Calu3 (cell line): ENCODE measurements at regions not wholly inside any gene's neighbourhood (a gene's known extent, or its start where the extent isn't known, plus 50 kb on each side); places are given as distances from the start of the nearest gene placed in this dataset.

ENCODE experiments used
- BruUV-seq: library from RNA; stranded (reverse); fragments of 400-500 nt; replicated peaks from 2 replicates; lab custom pipeline; 2021; lab: Mats Ljungman, UMichigan
- CTCF ChIA-PET: fragments of 300-600 bp; sonication (Branson Sonifier 250); formaldehyde crosslinking; loops from one replicate; lab custom pipeline; 2022; ENCODE audit warnings: antibody characterized with exemption; lab: Charles Lee
- DNase-seq: peaks from one replicate; pipeline ENCODE4 v3.0.0; 2022
- H3K27ac Mint-ChIP-seq: one replicate; pipeline ENCODE4 v1.8.0; 2022; ENCODE audit warnings: mixed read lengths; ENCODE audit not compliant: unreplicated experiment
- H3K27me3 Mint-ChIP-seq: one replicate; pipeline ENCODE4 v1.8.0; 2022; ENCODE audit warnings: mixed read lengths; ENCODE audit not compliant: unreplicated experiment
- H3K36me3 Mint-ChIP-seq: one replicate; pipeline ENCODE4 v1.8.0; 2022; ENCODE audit warnings: mild to moderate bottlenecking, moderate library complexity, mixed read lengths; ENCODE audit not compliant: insufficient read depth, unreplicated experiment
- H3K4me1 Mint-ChIP-seq: one replicate; pipeline ENCODE4 v1.8.0; 2022; ENCODE audit warnings: mild to moderate bottlenecking, low read depth, mixed read lengths; ENCODE audit not compliant: unreplicated experiment
- H3K4me3 Mint-ChIP-seq: one replicate; pipeline ENCODE4 v1.8.0; 2022; ENCODE audit warnings: mild to moderate bottlenecking, low read depth, moderate library complexity, mixed read lengths; ENCODE audit not compliant: unreplicated experiment
- H3K9me3 Mint-ChIP-seq: one replicate; pipeline ENCODE4 v1.8.0; 2022; ENCODE audit warnings: low read depth, mixed read lengths; ENCODE audit not compliant: unreplicated experiment
- intact Hi-C: fragments of 100-400 bp; cut with micrococcal nuclease; formaldehyde crosslinking; loops from one replicate; pipeline ENCODE4 v1.10.0; 2022; ENCODE audit not compliant: unreplicated experiment
- TF ChIP-seq, protein P1 (sequence below): fragments of 200-600 bp; IDR thresholded peaks from one replicate; pipeline ENCODE4 v1.8.0; 2022; ENCODE audit warnings: antibody characterized with exemption; ENCODE audit not compliant: unreplicated experiment

DNA sequence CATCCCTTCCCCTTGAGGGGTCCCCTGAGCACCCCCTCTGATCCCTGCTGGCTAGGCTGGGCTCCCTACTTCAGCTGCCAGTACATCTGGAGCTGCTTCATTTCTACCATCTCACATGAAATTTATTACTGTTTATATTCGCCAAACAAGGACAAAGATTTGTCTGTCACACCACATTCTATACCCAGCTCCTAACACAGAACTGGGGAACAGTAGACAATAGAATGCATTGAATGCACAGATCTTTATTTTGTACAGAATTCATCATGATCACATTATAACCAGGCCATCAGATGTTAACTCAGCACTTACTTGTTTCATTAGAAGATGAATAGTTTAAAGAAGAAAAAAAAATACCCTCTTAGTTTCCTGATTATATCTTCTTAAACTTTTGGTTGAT lies 159.4 kb downstream of the KLF5 start:
- TF ChIP-seq, protein P1, sequence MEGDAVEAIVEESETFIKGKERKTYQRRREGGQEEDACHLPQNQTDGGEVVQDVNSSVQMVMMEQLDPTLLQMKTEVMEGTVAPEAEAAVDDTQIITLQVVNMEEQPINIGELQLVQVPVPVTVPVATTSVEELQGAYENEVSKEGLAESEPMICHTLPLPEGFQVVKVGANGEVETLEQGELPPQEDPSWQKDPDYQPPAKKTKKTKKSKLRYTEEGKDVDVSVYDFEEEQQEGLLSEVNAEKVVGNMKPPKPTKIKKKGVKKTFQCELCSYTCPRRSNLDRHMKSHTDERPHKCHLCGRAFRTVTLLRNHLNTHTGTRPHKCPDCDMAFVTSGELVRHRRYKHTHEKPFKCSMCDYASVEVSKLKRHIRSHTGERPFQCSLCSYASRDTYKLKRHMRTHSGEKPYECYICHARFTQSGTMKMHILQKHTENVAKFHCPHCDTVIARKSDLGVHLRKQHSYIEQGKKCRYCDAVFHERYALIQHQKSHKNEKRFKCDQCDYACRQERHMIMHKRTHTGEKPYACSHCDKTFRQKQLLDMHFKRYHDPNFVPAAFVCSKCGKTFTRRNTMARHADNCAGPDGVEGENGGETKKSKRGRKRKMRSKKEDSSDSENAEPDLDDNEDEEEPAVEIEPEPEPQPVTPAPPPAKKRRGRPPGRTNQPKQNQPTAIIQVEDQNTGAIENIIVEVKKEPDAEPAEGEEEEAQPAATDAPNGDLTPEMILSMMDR: no peak
- no peaks in the 10 kb centered on the region for H3K27me3 Mint-ChIP-seq
- intact Hi-C loops: loop anchor here (10.0 kb wide), 2 partner anchors 197 to 487 kb away; no protein-coding TSS in a partner anchor
- no peak overlapping the region for H3K4me3 Mint-ChIP-seq
- H3K4me1 Mint-ChIP-seq: peaks cover 31% of the 10 kb centered on the region
- H3K27ac Mint-ChIP-seq: peak overlapping the region; percentile 80
- no peak for DNase-seq
- H3K9me3 Mint-ChIP-seq: no peaks in the 10 kb centered on the region
- CTCF ChIA-PET: no interaction called here
- H3K36me3 Mint-ChIP-seq: peaks cover 26% of the 10 kb centered on the region
- no TSS peak for BruUV-seq

DNA sequence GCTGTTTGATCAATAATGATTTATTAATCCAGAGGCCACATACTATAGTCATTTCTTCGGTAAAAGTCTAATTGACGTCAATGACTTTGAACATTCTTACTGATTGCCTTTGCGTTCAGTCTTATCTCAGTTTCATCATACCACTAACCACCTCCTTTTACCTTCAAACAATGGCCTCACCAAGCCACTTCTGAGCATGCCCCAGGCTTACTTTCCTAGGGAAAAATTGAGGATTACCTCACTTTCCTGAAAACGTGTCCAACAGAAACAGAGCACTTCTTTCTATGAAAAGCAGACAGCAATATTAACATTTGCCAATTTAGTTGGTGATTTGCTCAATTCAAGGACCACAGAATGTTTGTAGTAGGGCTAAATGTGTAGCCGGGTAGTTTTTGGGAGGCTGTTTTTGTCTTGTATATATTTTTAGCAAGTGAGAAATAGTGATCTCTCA lies 157.6 kb downstream of the KLF5 start:
- H3K4me3 Mint-ChIP-seq: peak overlapping the region; percentile 14
- H3K27me3 Mint-ChIP-seq: no peaks in the 10 kb centered on the region
- no peak for DNase-seq
- peaks cover 22% of the 10 kb centered on the region for H3K36me3 Mint-ChIP-seq
- CTCF ChIA-PET: interaction anchor here (0.6 to 1.5 kb wide), 6 partner anchors 32 to 138 kb away, joined by 3 to 6 read pairs (median 4); no protein-coding TSS in a partner anchor
- peak overlapping the region; percentile 79 for H3K27ac Mint-ChIP-seq
- H3K9me3 Mint-ChIP-seq: no peaks in the 10 kb centered on the region
- BruUV-seq: no TSS peak
- intact Hi-C loops: loop anchor here (1.0 to 10.0 kb wide), 4 partner anchors 28 to 488 kb away; no protein-coding TSS in a partner anchor
- TF ChIP-seq, protein P1: no peak
- H3K4me1 Mint-ChIP-seq: peaks cover 27% of the 10 kb centered on the region

DNA sequence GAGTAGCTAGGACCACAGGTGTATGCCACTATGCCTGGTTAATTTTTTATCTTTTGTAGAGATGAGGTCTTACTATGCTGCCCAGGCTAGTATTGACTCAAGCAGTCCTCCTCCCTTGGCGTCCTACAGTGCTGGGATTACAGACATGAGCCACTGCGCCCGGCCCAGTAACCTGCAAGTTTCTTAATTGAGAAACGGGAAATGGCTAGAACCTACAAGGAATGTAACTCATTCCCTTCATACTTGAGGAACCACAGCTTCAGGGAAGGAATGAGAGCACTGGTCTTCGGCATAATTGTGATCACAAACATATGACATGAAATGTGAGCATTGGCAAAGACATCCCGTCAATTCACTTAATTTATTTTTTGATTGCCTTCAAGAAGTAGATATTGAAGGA lies 157.0 kb downstream of the KLF5 start:
- intact Hi-C loops: loop anchor here (1.0 to 10.0 kb wide), 4 partner anchors 29 to 489 kb away; no protein-coding TSS in a partner anchor
- TF ChIP-seq, protein P1: no peak
- DNase-seq: peak; percentile 55
- peak overlapping the region; percentile 14 for H3K4me3 Mint-ChIP-seq
- peaks cover 21% of the 10 kb centered on the region for H3K36me3 Mint-ChIP-seq
- BruUV-seq: no TSS peak
- H3K27ac Mint-ChIP-seq: peak overlapping the region; percentile 79
- H3K4me1 Mint-ChIP-seq: peaks cover 24% of the 10 kb centered on the region
- H3K9me3 Mint-ChIP-seq: no peaks in the 10 kb centered on the region
- CTCF ChIA-PET: interaction anchor here (0.6 to 1.5 kb wide), 3 partner anchors 32 to 87 kb away, joined by 3 to 6 read pairs (median 3); no protein-coding TSS in a partner anchor
- no peaks in the 10 kb centered on the region for H3K27me3 Mint-ChIP-seq

DNA sequence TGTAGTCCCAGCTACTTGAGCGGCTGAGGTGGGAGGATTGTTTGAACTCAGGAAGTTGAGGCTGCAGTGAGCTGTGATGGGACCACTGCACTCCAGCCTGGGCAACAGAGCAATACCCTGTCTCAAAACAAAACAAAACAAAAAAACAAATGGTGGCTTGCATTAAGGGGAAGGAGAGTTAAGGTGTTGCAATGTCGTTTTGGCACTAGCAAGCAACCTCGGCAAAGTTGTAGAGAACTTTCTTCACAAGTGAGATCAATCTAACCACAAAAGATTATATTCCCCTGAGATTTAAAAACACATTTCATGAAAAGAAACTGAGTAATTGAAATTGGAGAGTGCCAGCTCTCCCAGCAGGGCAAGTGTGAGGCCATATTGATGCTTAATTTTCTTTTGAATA lies 153.7 kb downstream of the KLF5 start:
- Mint-ChIP-seq H3K36me3 (peaks cover 19% of the 10 kb centered on the region), H3K4me3 (no peak overlapping the region), H3K27me3 (no peaks in the 10 kb centered on the region), H3K27ac (no peak overlapping the region), H3K4me1 (peaks cover 42% of the 10 kb centered on the region), H3K9me3 (no peaks in the 10 kb centered on the region)
- intact Hi-C loops: loop anchor here (10.0 kb wide), 2 partner anchors 202 to 492 kb away; no protein-coding TSS in a partner anchor
- no TSS peak for BruUV-seq
- TF ChIP-seq, protein P1: no peak
- CTCF ChIA-PET: no interaction called here
- DNase-seq: no peak
